HG02610 (cell line): ENCODE measurements at regions not wholly inside any gene's neighbourhood (a gene's known extent, or its start where the extent isn't known, plus 50 kb on each side); places are given as distances from the start of the nearest gene placed in this dataset.
"Not testable (repeated sequence)": the region's sequence is repeated elsewhere in the genome, so short reads cannot be mapped to it uniquely, and the experiment has no call there.

Experiments used
- ATAC-seq: cut with Tn5 transposase; IDR thresholded peaks from one replicate; pipeline ENCODE4 v1.9.1; 2021; ENCODE audit warnings: mild to moderate bottlenecking, moderate library complexity; ENCODE audit not compliant: unreplicated experiment

DNA sequence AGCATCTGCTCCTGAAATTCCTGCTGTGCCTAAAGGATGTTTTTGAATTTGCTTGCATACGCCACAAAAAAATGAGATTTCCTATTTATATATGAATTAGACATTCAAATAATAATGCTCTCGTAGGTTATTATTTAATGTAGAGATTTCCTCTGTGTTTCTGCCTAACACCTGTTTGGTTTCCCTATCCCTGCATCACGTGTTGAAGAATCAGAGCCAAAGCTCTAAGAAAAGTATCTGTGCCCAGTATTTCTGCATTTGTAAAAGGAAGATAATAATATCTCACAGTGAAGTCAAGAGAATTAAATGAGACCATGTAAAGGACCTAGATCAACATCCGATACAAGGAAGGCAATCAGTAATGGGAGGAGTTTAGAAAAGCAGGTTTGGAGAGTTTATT, 179.5 kb downstream of the HNRNPD start:
- no peak for ATAC-seq

GRCh38 chr4:82192017-82192673, 181.6 kb downstream of the HNRNPD start:
- ATAC-seq, result no peak

DNA sequence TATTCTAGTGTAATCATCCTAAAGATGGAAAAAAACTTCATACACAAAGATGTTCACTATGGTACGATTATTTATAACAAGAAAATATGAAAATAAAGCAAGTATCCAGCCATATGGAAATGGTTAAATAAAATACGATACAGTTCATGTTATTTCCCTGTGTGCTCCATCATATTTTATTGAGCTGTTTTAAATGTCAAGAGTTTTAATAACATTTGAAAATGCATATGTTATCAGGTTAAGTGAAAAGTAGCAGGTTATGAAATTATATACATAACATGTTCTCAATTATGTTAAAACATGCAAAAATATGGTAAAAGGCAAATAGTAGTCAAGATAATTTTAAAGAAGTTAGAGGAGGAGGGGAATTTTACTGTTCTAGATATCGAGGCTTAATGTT, 192.0 kb downstream of the HNRNPD start:
- ATAC-seq, result no peak

- no peak for ATAC-seq
Measured at GRCh38 chr4:82172186-82172585, 201.6 kb downstream of the HNRNPD start.

DNA sequence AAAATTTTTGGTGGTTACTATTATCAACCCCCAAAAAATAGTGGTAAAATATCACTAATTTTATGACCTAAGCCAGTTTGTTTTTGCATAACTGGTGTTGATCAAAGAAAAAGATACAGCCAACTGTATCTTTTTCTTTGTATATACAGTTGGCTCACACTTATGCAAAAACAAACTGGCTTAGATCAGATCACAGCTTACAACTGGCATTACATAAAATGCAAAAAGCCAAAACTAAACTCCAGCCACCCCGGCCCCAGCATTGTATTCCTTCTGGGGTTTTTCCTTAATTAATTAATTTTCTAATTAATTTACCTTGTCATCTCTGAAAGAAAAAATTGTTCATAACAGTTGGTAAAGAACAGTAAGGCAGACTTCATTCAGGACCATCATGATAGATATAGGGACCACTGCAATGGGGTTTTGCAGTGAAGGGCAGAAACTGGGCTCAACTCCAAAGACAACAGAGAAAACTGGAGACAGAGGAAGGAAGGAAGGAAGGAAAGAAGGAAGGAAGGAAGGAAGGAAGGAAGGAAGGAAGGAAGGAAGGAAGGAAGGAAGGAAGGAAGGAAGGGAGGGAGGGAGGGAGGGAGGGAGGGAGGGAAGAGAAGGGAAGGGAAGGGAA, 202.1 kb downstream of the HNRNPD start:
- no peak for ATAC-seq

GRCh38 chr4:82149750-82150149, 224.0 kb downstream of the HNRNPD start:
- no peak for ATAC-seq

DNA sequence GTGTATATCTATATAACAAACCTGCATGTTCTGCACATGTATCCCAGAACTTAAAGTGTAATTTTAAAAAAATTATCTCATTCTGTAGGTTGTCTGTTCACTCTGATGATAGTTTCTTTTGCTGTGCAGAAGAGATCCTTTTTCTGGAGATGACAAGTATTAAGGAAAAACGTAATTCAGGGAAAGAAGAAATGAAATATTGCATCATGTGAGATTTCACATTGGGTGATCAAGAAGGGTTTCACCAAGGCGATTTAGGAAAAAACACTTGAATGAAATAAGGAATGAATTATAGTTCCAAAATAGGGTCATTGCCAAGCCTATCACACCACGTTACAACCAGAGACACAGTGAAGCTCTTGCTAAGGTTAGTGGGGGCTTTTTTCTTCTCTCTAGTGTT, 227.9 kb downstream of the HNRNPD start:
- ATAC-seq, result no peak

GRCh38 chr4:82140422-82140821, 233.4 kb downstream of the HNRNPD start:
- no peak for ATAC-seq

DNA sequence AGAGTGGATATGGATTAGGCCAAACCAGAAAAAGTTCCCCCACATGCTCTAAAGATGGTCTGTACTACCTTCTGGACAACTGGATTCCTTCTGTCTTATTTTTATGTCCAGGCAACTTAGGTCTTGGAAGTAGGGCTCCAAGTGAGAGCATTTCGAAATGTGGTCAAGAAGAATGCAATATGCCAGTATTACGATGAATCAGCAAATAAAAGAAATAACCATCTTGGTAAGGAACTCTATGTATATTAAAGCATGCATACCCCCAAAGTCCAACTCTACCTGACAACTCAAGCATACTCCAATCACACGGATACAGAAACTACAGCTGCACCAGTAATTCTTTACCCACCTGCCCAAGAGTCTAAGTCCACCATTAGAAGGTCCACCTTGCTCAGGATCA, 234.5 kb downstream of the HNRNPD start:
- ATAC-seq, result no peak

GRCh38 chr4:82138374-82138773, 235.4 kb downstream of the HNRNPD start:
- ATAC-seq, result no peak

DNA sequence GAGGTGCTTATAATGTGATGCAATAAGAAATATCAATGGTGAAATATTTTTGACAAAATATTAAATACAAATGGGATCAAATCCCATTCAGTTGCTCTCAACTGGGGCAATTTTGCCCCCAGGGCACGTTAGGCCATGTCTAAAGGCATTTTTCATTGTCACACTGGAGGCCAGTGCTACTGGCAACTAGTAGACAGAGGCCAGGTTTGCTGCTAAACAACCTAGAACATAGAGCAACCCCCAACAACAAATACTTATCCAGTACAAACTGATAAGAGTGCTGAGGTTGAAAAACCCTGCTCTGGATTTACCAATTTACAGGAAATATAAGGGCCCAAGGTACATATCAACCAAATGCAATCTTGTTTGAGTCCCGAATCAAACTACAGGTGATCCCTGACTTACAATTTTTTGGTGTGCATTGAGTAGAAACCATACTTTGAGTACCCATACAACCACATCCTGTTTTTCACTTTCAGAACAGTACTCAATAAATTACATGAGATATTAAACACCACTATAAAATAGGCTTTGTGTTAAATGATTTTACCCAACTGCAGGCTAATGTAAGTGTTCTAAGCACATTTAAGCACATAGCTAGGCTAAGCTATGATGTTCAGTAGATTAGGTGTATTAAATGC, 237.5 kb downstream of the HNRNPD start:
- no peak for ATAC-seq

DNA sequence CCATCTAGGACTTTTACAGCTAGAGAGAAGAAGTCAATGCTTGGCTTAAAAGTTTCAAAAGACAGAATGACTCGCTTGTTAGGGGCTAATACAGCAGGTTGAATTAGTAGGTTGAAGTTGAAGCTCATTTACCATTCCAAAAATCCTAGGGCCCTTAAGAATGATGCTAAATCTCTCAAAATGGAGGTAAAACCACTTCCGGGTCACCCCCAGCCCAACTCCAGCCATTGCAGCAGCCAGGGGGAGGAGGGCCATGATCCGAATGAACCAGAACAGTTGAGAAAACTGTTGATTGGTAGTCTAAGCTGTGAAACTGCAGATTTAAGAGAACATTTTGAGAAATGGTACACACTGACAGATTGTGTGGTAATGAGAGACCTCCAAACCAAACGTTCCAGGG, 245.4 kb downstream of the HNRNPD start:
- ATAC-seq, result no peak

GRCh38 chr4:82126512-82127040, 247.2 kb downstream of the HNRNPD start:
- ATAC-seq, result no peak

GRCh38 chr4:82125787-82126297, 247.9 kb downstream of the HNRNPD start:
- no peak for ATAC-seq

- no peak for ATAC-seq
Measured at GRCh38 chr4:82124932-82125786, 248.6 kb downstream of the HNRNPD start.

- no peak for ATAC-seq
Measured at GRCh38 chr4:82124365-82124764, 249.4 kb downstream of the HNRNPD start.

DNA sequence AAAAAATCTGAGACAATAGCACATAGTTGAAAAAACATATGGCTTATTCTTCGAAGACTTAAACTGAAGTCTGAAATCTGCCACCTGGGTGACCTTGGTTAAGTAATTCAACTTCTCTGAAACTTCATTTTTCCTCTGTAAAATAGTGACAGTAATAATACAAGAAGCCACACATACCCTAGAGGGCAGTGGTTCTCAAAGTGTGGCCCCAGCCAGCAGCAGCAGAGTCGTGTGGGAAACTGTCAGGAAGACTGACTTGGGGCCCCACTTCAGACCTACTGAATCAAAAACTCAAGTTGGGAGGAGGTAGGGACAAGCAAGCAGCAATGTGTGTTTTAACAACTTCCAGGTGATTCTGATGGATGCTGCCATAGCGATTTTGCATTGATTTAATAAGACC, 249.9 kb downstream of the HNRNPD start:
- no peak for ATAC-seq

GRCh38 chr4:82115183-82115582, 258.6 kb downstream of the HNRNPD start:
- not testable (repeated sequence) for ATAC-seq

DNA sequence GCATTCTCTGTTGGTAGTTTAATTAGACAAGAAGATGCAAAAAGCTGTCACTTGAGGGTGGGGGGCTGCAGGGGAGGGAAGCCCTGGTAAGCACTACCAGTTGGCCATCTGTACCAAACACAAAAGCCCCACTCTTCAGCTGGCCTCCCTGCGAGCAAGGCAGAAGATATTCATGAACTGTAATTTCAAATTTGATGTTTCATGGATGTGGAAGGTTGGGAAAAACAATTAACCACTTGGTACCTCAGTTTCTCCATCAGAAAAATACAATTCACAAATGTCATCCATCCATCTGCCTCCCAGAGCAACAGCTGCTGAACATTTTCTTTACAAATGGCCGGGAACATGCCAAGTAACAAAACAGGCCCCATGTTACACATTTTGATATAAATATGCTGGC, 265.3 kb downstream of the HNRNPD start:
- ATAC-seq, result no peak

DNA sequence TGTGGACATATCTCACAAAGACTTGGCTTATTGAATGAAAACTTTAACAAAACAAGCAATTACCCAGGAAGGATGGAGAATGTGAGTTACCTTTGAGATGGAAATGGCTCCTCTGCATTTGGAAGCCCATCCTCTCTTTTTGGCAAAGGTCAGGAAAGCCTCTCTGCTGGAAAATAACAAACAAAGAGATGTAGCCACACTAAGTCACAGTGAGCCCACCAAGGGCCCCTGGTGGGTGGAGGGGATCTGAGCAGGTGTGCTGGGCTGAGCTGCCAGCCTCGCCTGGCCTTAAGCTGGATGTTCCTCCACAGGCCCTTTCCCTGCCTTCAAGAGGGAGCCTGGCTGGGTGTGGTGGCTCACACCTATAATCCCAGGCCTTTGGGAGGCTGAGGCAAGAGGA, 269.2 kb downstream of the HNRNPD start:
- no peak for ATAC-seq
